Keratinocyte (primary cell): ENCODE measurements at regions not wholly inside any gene's neighbourhood (a gene's known extent, or its start where the extent isn't known, plus 50 kb on each side); places are given as distances from the start of the nearest gene placed in this dataset.

ENCODE experiments used
- CTCF ChIP-seq, 3 experiments: IDR thresholded peaks in 1 of 3; conservative IDR thresholded peaks in 1 of 3; optimal IDR thresholded peaks in 1 of 3; 2 replicates in 2 of 3; 3 replicates in 1 of 3; pipeline versions ENCODE3 to v1.5.1; 2011; ENCODE audit warnings: low read length in 3 of 3, mild to moderate bottlenecking in 3 of 3, moderate library complexity in 2 of 3, control low read depth in 1 of 3, inconsistent platforms in 1 of 3; ENCODE audit not compliant: insufficient read depth in 2 of 3; ENCODE audit errors: extremely low read depth in 1 of 3
- EZH2 ChIP-seq: IDR thresholded peaks from one replicate; pipeline ENCODE4 v1.6.1; 2012; ENCODE audit warnings: inconsistent platforms, mild to moderate bottlenecking, low read length, moderate library complexity

GRCh38 chr2:64939332-64939917, 49.8 kb upstream of the SLC1A4 start:
- TF ChIP-seq EZH2: no peak
- no peak for TF ChIP-seq CTCF (optimal IDR thresholded peaks at IDR 0.05 in 1 of 3, IDR thresholded peaks at IDR 0.05 in 1 of 3, conservative IDR thresholded peaks at IDR 0.05 in 1 of 3; ENCODE audit: extremely low read depth in 1 of 3, insufficient read depth in 2 of 3, low read length in 3 of 3)
